ENCODE measurements at regions not wholly inside any gene's neighbourhood (a gene's known extent, or its start where the extent isn't known, plus 50 kb on each side); places are given as distances from the start of the nearest gene placed in this dataset.

- TF ChIP-seq CHD7 (IDR thresholded peaks at IDR 0.05; ENCODE audit: insufficient replicate concordance, low read length) (no peak), EP300 (IDR thresholded peaks at IDR 0.05; ENCODE audit: borderline replicate concordance in 1 of 2, low read depth in 2 of 2, low read length in 2 of 2) (no peak), BCL11A (IDR thresholded peaks at IDR 0.05; ENCODE audit: low read depth in 2 of 2, low read length in 2 of 2) (no peak), POLR2AphosphoS5 (IDR thresholded peaks at IDR 0.05; ENCODE audit: low read depth, low read length) (no peak)
- TF ChIP-seq, protein P1, sequence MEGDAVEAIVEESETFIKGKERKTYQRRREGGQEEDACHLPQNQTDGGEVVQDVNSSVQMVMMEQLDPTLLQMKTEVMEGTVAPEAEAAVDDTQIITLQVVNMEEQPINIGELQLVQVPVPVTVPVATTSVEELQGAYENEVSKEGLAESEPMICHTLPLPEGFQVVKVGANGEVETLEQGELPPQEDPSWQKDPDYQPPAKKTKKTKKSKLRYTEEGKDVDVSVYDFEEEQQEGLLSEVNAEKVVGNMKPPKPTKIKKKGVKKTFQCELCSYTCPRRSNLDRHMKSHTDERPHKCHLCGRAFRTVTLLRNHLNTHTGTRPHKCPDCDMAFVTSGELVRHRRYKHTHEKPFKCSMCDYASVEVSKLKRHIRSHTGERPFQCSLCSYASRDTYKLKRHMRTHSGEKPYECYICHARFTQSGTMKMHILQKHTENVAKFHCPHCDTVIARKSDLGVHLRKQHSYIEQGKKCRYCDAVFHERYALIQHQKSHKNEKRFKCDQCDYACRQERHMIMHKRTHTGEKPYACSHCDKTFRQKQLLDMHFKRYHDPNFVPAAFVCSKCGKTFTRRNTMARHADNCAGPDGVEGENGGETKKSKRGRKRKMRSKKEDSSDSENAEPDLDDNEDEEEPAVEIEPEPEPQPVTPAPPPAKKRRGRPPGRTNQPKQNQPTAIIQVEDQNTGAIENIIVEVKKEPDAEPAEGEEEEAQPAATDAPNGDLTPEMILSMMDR (IDR thresholded peaks at IDR 0.05; ENCODE audit: control extremely low read depth in 1 of 3, insufficient read depth in 1 of 3, low read depth in 1 of 3, low read length in 3 of 3) = no peak
Measured at GRCh38 chr2:224208443-224208842, 169.4 kb upstream of the SERPINE2 start (continued).
